Keratinocyte (primary cell): ENCODE measurements at regions not wholly inside any gene's neighbourhood (a gene's known extent, or its start where the extent isn't known, plus 50 kb on each side); places are given as distances from the start of the nearest gene placed in this dataset.

Experiments used
- DNase-seq: peaks from one replicate; pipeline ENCODE4 v3.0.0-alpha.2; 2011; ENCODE audit warnings: low read depth, missing footprints, low spot score
- FAIRE-seq: peaks from 2 replicates; lab custom pipeline; 2011; peaks lifted over from hg19 to GRCh38; lab: Jason Lieb, UNC
- H2AFZ ChIP-seq: 2 replicates; pipeline ENCODE4 v1.6.0; 2012; ENCODE audit warnings: low read length, control low read depth, inconsistent platforms; ENCODE audit not compliant: control insufficient read depth
- H3K27ac ChIP-seq: 2 replicates; pipeline ENCODE4 v1.5.1; 2011; ENCODE audit warnings: low read length; ENCODE audit not compliant: control insufficient read depth, insufficient read depth
- H3K27me3 ChIP-seq: 3 replicates; pipeline ENCODE4 v1.6.0; 2011; ENCODE audit warnings: low read length; ENCODE audit not compliant: control insufficient read depth, insufficient read depth; ENCODE audit errors: extremely low read depth
- H3K36me3 ChIP-seq, 2 experiments: 2 replicates in 1 of 2; 3 replicates in 1 of 2; pipeline ENCODE4 v1.5.1; 2011; ENCODE audit warnings: low read length in 2 of 2, mild to moderate bottlenecking in 1 of 2; ENCODE audit not compliant: control insufficient read depth in 2 of 2, insufficient read depth in 2 of 2; ENCODE audit errors: extremely low read depth in 1 of 2
- H3K4me1 ChIP-seq: 3 replicates; pipeline ENCODE4 v1.5.1; 2011; ENCODE audit warnings: low read length; ENCODE audit not compliant: control insufficient read depth, insufficient read depth; ENCODE audit errors: extremely low read depth
- H3K4me2 ChIP-seq: 3 replicates; pipeline ENCODE4 v1.6.0; 2011; ENCODE audit warnings: low read depth, low read length; ENCODE audit not compliant: control insufficient read depth, insufficient read depth; ENCODE audit errors: extremely low read depth
- H3K4me3 ChIP-seq, 3 experiments: fragments of 200-600 bp in 1 of 3; sonication (generic) in 1 of 3; 2 replicates in 2 of 3; 3 replicates in 1 of 3; pipeline ENCODE4 v1.5.1; 2011 to 2016; ENCODE audit warnings: low read length in 3 of 3, mild to moderate bottlenecking in 3 of 3, control low read depth in 2 of 3, inconsistent platforms in 1 of 3, low read depth in 1 of 3, mixed read lengths in 1 of 3, mixed run types in 1 of 3, moderate library complexity in 1 of 3; ENCODE audit not compliant: control insufficient read depth in 2 of 3, insufficient read depth in 2 of 3; ENCODE audit errors: extremely low read depth in 1 of 3
- H3K79me2 ChIP-seq: 2 replicates; pipeline ENCODE4 v1.6.0; 2012; ENCODE audit warnings: low read length; ENCODE audit not compliant: control insufficient read depth, insufficient read depth
- H3K9ac ChIP-seq: 3 replicates; pipeline ENCODE4 v1.6.0; 2011; ENCODE audit warnings: low read length; ENCODE audit not compliant: control insufficient read depth, insufficient read depth; ENCODE audit errors: extremely low read depth
- H3K9me1 ChIP-seq: 3 replicates; pipeline ENCODE4 v1.6.0; 2011; ENCODE audit warnings: low read length; ENCODE audit not compliant: control insufficient read depth, insufficient read depth; ENCODE audit errors: extremely low read depth
- H3K9me3 ChIP-seq: 2 replicates; pipeline ENCODE4 v1.5.1; 2012; ENCODE audit warnings: low read depth, low read length; ENCODE audit not compliant: control insufficient read depth
- H4K20me1 ChIP-seq: 3 replicates; pipeline ENCODE4 v1.6.0; 2011; ENCODE audit warnings: low read length; ENCODE audit not compliant: control insufficient read depth, insufficient read depth; ENCODE audit errors: extremely low read depth
- EZH2 ChIP-seq: IDR thresholded peaks from one replicate; pipeline ENCODE4 v1.6.1; 2012; ENCODE audit warnings: inconsistent platforms, mild to moderate bottlenecking, low read length, moderate library complexity
- dilution Hi-C: fragments of 300-500 bp; cut with MboI; formaldehyde crosslinking; loops from one replicate; pipeline ENCODE4 v1.7.0; 2020; ENCODE audit warnings: low sequenced_read_pairs; ENCODE audit not compliant: extremely low pct_ligation_motif_present
- TF ChIP-seq, protein P1 (sequence below), 3 experiments: IDR thresholded peaks in 1 of 3; conservative IDR thresholded peaks in 1 of 3; optimal IDR thresholded peaks in 1 of 3; 2 replicates in 2 of 3; 3 replicates in 1 of 3; pipeline versions ENCODE3 to v1.5.1; 2011; ENCODE audit warnings: low read length in 3 of 3, mild to moderate bottlenecking in 3 of 3, moderate library complexity in 2 of 3, control low read depth in 1 of 3, inconsistent platforms in 1 of 3; ENCODE audit not compliant: insufficient read depth in 2 of 3; ENCODE audit errors: extremely low read depth in 1 of 3

DNA sequence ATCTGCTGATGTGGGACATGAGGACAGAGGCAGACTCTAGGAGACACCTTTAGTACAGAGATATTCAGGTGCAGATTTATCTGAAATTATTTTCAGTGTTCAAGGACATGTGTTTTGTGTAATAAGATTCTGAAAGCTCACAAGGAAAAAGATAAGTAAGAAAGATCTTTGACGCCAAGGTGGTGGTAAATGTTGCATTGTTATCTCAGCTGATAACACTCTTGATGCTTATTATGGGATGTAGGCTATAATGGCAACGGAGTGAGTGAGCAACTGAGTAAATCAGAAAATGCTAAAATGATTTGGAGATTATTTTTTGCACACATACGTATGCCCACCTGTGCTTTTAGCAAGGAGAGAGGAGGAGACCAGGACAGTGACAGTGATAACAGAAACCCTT is 510.9 kb downstream of the KLF12 start:
- H4K20me1 ChIP-seq, result no peaks in the 10 kb centered on the region

DNA sequence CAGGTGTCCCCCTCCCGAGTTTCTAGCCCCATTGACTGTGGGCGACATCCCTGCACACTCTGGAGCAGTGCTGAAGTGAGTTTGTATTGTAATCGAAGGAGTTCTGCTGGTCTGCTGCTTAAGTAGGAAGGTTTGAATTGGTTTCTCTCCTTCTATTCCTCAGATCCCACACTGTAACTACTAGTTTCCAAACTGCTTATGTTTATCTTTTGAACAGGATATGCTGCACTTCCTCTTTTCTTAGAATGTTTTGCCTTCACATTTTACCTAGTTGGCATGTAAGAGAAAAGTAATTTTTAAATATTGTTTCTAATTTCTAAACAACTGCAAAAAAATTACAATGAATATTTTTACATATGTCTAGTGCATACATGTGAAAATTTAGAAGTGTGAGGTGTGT is 511.8 kb downstream of the KLF12 start:
- no peaks in the 10 kb centered on the region for H3K9me3 ChIP-seq
- no peak overlapping the region for H3K4me2 ChIP-seq
- H2AFZ ChIP-seq, result no peak overlapping the region
- dilution Hi-C loops, result no loop called here
- no peaks in the 10 kb centered on the region for H3K79me2 ChIP-seq
- H4K20me1 ChIP-seq, result no peaks in the 10 kb centered on the region
- DNase-seq, result no peak
- no peaks in the 10 kb centered on the region for H3K4me1 ChIP-seq
- FAIRE-seq, result no peak
- H3K36me3 ChIP-seq, result no peaks in the 10 kb centered on the region
- TF ChIP-seq, protein P1, sequence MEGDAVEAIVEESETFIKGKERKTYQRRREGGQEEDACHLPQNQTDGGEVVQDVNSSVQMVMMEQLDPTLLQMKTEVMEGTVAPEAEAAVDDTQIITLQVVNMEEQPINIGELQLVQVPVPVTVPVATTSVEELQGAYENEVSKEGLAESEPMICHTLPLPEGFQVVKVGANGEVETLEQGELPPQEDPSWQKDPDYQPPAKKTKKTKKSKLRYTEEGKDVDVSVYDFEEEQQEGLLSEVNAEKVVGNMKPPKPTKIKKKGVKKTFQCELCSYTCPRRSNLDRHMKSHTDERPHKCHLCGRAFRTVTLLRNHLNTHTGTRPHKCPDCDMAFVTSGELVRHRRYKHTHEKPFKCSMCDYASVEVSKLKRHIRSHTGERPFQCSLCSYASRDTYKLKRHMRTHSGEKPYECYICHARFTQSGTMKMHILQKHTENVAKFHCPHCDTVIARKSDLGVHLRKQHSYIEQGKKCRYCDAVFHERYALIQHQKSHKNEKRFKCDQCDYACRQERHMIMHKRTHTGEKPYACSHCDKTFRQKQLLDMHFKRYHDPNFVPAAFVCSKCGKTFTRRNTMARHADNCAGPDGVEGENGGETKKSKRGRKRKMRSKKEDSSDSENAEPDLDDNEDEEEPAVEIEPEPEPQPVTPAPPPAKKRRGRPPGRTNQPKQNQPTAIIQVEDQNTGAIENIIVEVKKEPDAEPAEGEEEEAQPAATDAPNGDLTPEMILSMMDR (optimal IDR thresholded peaks at IDR 0.05 in 1 of 3, IDR thresholded peaks at IDR 0.05 in 1 of 3, conservative IDR thresholded peaks at IDR 0.05 in 1 of 3; ENCODE audit: extremely low read depth in 1 of 3, insufficient read depth in 2 of 3, low read length in 3 of 3), result no peak
- TF ChIP-seq EZH2, result no peak
- H3K4me3 ChIP-seq, result no peak overlapping the region
- no peak overlapping the region for H3K27ac ChIP-seq
- H3K9me1 ChIP-seq, result no peaks in the 10 kb centered on the region
- no peaks in the 10 kb centered on the region for H3K27me3 ChIP-seq
- no peak overlapping the region for H3K9ac ChIP-seq

More for the DNA sequence above, 510.9 kb downstream of the KLF12 start:
- H3K9ac ChIP-seq, result no peak overlapping the region
- no peaks in the 10 kb centered on the region for H3K27me3 ChIP-seq
- no peaks in the 10 kb centered on the region for H3K4me1 ChIP-seq
- H3K36me3 ChIP-seq, result no peaks in the 10 kb centered on the region
- dilution Hi-C loops, result no loop called here
- no peak overlapping the region for H2AFZ ChIP-seq
- H3K4me3 ChIP-seq, result no peak overlapping the region
- no peak overlapping the region for H3K4me2 ChIP-seq
- TF ChIP-seq EZH2, result no peak
- TF ChIP-seq, protein P1 (optimal IDR thresholded peaks at IDR 0.05 in 1 of 3, IDR thresholded peaks at IDR 0.05 in 1 of 3, conservative IDR thresholded peaks at IDR 0.05 in 1 of 3; ENCODE audit: extremely low read depth in 1 of 3, insufficient read depth in 2 of 3, low read length in 3 of 3), result no peak
- no peaks in the 10 kb centered on the region for H3K9me3 ChIP-seq
- FAIRE-seq (peak; percentile 20), DNase-seq (no peak)
- no peak overlapping the region for H3K27ac ChIP-seq
- H3K79me2 ChIP-seq, result no peaks in the 10 kb centered on the region
- H3K9me1 ChIP-seq, result no peaks in the 10 kb centered on the region
